Liver (tissue), 8 donors: ENCODE measurements at regions not wholly inside any gene's neighbourhood (a gene's known extent, or its start where the extent isn't known, plus 50 kb on each side); places are given as distances from the start of the nearest gene placed in this dataset.

Experiments used
- DNase-seq: peaks from one replicate; pipeline ENCODE4 v3.0.0-alpha.2; 2017; ENCODE audit warnings: low spot score
- H3K27ac ChIP-seq, 2 donors: one replicate each; pipeline ENCODE4 v1.7.0; 2013; ENCODE audit warnings: inconsistent platforms in 2 of 2, low read length in 2 of 2, control low read depth in 1 of 2, low read depth in 1 of 2, mild to moderate bottlenecking in 1 of 2
- H3K27me3 ChIP-seq, 4 donors: one replicate each; pipeline versions ENCODE4 v1.6.1 to v1.7.0; 2013; ENCODE audit warnings: low read length in 3 of 4, inconsistent platforms in 1 of 4, mild to moderate bottlenecking in 1 of 4, moderate library complexity in 1 of 4; ENCODE audit not compliant: control insufficient read depth in 4 of 4, insufficient read depth in 4 of 4
- H3K36me3 ChIP-seq, 4 donors: one replicate each; pipeline versions ENCODE4 v1.6.1 to v1.7.0; 2013; ENCODE audit warnings: low read length in 3 of 4, mild to moderate bottlenecking in 3 of 4, low read depth in 1 of 4, moderate library complexity in 1 of 4; ENCODE audit not compliant: control insufficient read depth in 4 of 4, insufficient read depth in 3 of 4
- H3K4me1 ChIP-seq, 4 donors: one replicate each; pipeline versions ENCODE4 v1.6.1 to v1.7.0; 2013; ENCODE audit warnings: low read length in 3 of 4, mild to moderate bottlenecking in 3 of 4, moderate library complexity in 1 of 4; ENCODE audit not compliant: control insufficient read depth in 4 of 4, insufficient read depth in 4 of 4
- H3K4me3 ChIP-seq, 3 donors: one replicate each; pipeline versions ENCODE4 v1.6.1 to v1.7.0; 2013; ENCODE audit warnings: low read length in 3 of 3, control low read depth in 1 of 3, low read depth in 1 of 3, mild to moderate bottlenecking in 1 of 3
- H3K9ac ChIP-seq, 2 donors: one replicate each; pipeline ENCODE4 v1.7.0; 2013; ENCODE audit warnings: low read length in 2 of 2, mild to moderate bottlenecking in 2 of 2, moderate library complexity in 2 of 2, control low read depth in 1 of 2, low read depth in 1 of 2
- H3K9me3 ChIP-seq, 4 donors: one replicate each; pipeline versions ENCODE4 v1.6.1 to v1.7.0; 2013; ENCODE audit warnings: low read length in 3 of 4; ENCODE audit not compliant: control insufficient read depth in 4 of 4
- EGR1 ChIP-seq, 2 donors: IDR thresholded peaks; 2 replicates each; pipeline ENCODE4 v1.6.1; 2016 to 2018; ENCODE audit warnings: antibody characterized with exemption in 2 of 2, low read depth in 2 of 2
- FOXA1 ChIP-seq: IDR thresholded peaks from 2 replicates; pipeline ENCODE4 v1.6.1; 2016; ENCODE audit warnings: antibody characterized with exemption
- FOXA2 ChIP-seq: IDR thresholded peaks from 2 replicates; pipeline ENCODE4 v1.6.1; 2016; ENCODE audit warnings: antibody characterized with exemption
- GABPA ChIP-seq, 2 donors: IDR thresholded peaks in 1 of 2; conservative IDR thresholded peaks in 1 of 2; 2 replicates each; pipeline ENCODE4 v1.6.1; 2016; ENCODE audit warnings: antibody characterized with exemption in 2 of 2, mild to moderate bottlenecking in 1 of 2, moderate library complexity in 1 of 2
- HNF4A ChIP-seq, 2 donors: conservative IDR thresholded peaks; 2 replicates each; pipeline ENCODE4 v1.6.1; 2016; ENCODE audit warnings: antibody characterized with exemption in 2 of 2, mild to moderate bottlenecking in 2 of 2
- HNF4G ChIP-seq: IDR thresholded peaks from 2 replicates; pipeline ENCODE4 v1.6.1; 2016; ENCODE audit warnings: antibody characterized with exemption
- JUND ChIP-seq, 2 donors: IDR thresholded peaks; 2 replicates each; pipeline ENCODE4 v1.6.1; 2016; ENCODE audit warnings: antibody characterized with exemption in 2 of 2
- NR2F2 ChIP-seq: IDR thresholded peaks from 2 replicates; pipeline ENCODE4 v1.6.1; 2016; ENCODE audit warnings: antibody characterized with exemption
- SP1 ChIP-seq: IDR thresholded peaks from 2 replicates; pipeline ENCODE4 v1.6.1; 2018; ENCODE audit warnings: antibody characterized with exemption, mild to moderate bottlenecking
- TAF1 ChIP-seq: conservative IDR thresholded peaks from 2 replicates; pipeline ENCODE4 v1.6.1; 2016; ENCODE audit warnings: antibody characterized with exemption, mild to moderate bottlenecking
- YY1 ChIP-seq: IDR thresholded peaks from 2 replicates; pipeline ENCODE4 v1.6.1; 2016; ENCODE audit warnings: antibody characterized with exemption, mild to moderate bottlenecking
- WGBS: extraction: QIAGEN DNeasy Blood & Tissue Kit; methylation state at CpG from one replicate; pipeline ENCODE4 v1.1.7; 2013; 5-methylcytosine and 5-hydroxymethylcytosine counted together
- TF ChIP-seq, protein P1 (sequence below): IDR thresholded peaks from 2 replicates; pipeline ENCODE4 v1.6.1; 2016; ENCODE audit warnings: antibody characterized with exemption, mild to moderate bottlenecking
- TF ChIP-seq, protein P2 (sequence below): IDR thresholded peaks from 2 replicates; pipeline ENCODE4 v1.6.1; 2016; ENCODE audit warnings: antibody characterized with exemption
- TF ChIP-seq, protein P3 (sequence below): IDR thresholded peaks from 2 replicates; pipeline ENCODE4 v1.6.1; 2016; ENCODE audit warnings: antibody characterized with exemption
- TF ChIP-seq, protein P4 (sequence below): fragments of 150-350 bp; IDR thresholded peaks from 2 replicates; pipeline ENCODE4 v1.5.1; 2017; ENCODE audit warnings: improper control_type of control experiment, low read depth, low read length; ENCODE audit not compliant: missing input control
- donor health status: healthy.
- donor health status: healthy.
- donor health status: healthy.
- donor health status: healthy.
- donor health status: healthy.

DNA sequence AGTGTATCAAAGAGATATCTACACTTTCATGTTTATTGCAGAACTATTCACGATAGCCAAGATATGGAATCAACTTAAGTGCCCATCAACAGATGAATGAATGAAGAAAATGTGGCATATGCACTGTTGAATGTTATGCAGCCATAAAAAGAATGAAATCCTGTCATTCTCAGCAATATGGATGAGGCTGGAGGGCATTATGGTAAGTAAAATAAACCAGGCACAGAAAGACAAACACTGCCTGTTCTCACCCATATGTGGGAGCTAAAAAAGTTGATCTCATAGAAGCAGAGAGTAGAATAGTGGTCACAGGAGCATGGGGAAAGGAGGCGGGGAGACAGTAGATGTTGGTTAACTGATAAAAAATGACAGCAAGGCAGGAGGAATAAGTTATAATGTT lies 561.8 kb downstream of the TOX3 start:
- no peak overlapping the region for H3K9ac ChIP-seq
- WGBS, result 79% methylated on average over 2 of the region's 2 CpGs
- H3K9me3 ChIP-seq, result no peaks in the 10 kb centered on the region
- no peak overlapping the region for H3K4me3 ChIP-seq
- H3K27ac ChIP-seq, result no peak overlapping the region
- no peak for TF ChIP-seq TAF1
- no peak for TF ChIP-seq GABPA (IDR thresholded peaks at IDR 0.05 in 1 of 2, conservative IDR thresholded peaks at IDR 0.05 in 1 of 2)
- no peak for TF ChIP-seq NR2F2
- TF ChIP-seq, protein P1, sequence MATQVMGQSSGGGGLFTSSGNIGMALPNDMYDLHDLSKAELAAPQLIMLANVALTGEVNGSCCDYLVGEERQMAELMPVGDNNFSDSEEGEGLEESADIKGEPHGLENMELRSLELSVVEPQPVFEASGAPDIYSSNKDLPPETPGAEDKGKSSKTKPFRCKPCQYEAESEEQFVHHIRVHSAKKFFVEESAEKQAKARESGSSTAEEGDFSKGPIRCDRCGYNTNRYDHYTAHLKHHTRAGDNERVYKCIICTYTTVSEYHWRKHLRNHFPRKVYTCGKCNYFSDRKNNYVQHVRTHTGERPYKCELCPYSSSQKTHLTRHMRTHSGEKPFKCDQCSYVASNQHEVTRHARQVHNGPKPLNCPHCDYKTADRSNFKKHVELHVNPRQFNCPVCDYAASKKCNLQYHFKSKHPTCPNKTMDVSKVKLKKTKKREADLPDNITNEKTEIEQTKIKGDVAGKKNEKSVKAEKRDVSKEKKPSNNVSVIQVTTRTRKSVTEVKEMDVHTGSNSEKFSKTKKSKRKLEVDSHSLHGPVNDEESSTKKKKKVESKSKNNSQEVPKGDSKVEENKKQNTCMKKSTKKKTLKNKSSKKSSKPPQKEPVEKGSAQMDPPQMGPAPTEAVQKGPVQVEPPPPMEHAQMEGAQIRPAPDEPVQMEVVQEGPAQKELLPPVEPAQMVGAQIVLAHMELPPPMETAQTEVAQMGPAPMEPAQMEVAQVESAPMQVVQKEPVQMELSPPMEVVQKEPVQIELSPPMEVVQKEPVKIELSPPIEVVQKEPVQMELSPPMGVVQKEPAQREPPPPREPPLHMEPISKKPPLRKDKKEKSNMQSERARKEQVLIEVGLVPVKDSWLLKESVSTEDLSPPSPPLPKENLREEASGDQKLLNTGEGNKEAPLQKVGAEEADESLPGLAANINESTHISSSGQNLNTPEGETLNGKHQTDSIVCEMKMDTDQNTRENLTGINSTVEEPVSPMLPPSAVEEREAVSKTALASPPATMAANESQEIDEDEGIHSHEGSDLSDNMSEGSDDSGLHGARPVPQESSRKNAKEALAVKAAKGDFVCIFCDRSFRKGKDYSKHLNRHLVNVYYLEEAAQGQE, result no peak
- no peak for TF ChIP-seq FOXA1
- TF ChIP-seq, protein P2, sequence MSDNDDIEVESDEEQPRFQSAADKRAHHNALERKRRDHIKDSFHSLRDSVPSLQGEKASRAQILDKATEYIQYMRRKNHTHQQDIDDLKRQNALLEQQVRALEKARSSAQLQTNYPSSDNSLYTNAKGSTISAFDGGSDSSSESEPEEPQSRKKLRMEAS, result no peak
- TF ChIP-seq, protein P3, sequence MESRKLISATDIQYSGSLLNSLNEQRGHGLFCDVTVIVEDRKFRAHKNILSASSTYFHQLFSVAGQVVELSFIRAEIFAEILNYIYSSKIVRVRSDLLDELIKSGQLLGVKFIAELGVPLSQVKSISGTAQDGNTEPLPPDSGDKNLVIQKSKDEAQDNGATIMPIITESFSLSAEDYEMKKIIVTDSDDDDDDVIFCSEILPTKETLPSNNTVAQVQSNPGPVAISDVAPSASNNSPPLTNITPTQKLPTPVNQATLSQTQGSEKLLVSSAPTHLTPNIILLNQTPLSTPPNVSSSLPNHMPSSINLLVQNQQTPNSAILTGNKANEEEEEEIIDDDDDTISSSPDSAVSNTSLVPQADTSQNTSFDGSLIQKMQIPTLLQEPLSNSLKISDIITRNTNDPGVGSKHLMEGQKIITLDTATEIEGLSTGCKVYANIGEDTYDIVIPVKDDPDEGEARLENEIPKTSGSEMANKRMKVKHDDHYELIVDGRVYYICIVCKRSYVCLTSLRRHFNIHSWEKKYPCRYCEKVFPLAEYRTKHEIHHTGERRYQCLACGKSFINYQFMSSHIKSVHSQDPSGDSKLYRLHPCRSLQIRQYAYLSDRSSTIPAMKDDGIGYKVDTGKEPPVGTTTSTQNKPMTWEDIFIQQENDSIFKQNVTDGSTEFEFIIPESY, result no peak
- no peaks in the 10 kb centered on the region for H3K36me3 ChIP-seq
- no peak for DNase-seq
- peaks cover 0 to 21% (median 8%) of the 10 kb centered on the region in 4 donors for H3K4me1 ChIP-seq
- H3K27me3 ChIP-seq, result no peaks in the 10 kb centered on the region

DNA sequence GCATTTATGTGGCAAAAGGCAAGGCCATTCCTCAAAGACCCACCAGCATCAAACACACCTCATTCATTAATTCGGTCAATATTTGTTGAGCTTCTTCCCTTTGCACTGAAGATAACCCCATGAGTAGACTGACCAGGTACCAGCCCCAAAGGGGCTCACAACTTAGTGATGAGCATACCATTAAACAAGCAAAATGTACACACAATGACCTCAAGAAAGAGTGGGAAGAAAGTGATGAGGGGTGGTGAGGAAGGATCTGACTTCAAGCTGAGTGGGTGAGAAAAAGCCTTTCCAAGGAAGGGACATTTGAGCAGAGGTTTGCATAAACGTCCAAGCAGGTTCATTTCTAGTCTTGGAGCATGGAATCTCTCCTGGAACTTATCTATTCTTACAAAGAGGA lies 562.5 kb downstream of the TOX3 start:
- Histone ChIP-seq H3K27me3 (no peaks in the 10 kb centered on the region), H3K27ac (no peak overlapping the region), H3K4me3 (no peak overlapping the region), H3K9me3 (no peaks in the 10 kb centered on the region), H3K36me3 (no peaks in the 10 kb centered on the region), H3K9ac (no peak overlapping the region), H3K4me1 (peaks cover 0 to 27% (median 11%) of the 10 kb centered on the region in 4 donors)
- no peak for DNase-seq
- TF ChIP-seq TAF1 (no peak), GABPA (IDR thresholded peaks at IDR 0.05 in 1 of 2, conservative IDR thresholded peaks at IDR 0.05 in 1 of 2) (no peak), JUND (IDR thresholded peaks at IDR 0.05) (no peak), NR2F2 (no peak), HNF4G (no peak), FOXA2 (no peak), EGR1 (IDR thresholded peaks at IDR 0.05; ENCODE audit: low read depth in 2 of 2) (no peak), YY1 (no peak), HNF4A (conservative IDR thresholded peaks at IDR 0.05) (no peak), SP1 (no peak)
- TF ChIP-seq, protein P1, result no peak
- TF ChIP-seq, protein P4, sequence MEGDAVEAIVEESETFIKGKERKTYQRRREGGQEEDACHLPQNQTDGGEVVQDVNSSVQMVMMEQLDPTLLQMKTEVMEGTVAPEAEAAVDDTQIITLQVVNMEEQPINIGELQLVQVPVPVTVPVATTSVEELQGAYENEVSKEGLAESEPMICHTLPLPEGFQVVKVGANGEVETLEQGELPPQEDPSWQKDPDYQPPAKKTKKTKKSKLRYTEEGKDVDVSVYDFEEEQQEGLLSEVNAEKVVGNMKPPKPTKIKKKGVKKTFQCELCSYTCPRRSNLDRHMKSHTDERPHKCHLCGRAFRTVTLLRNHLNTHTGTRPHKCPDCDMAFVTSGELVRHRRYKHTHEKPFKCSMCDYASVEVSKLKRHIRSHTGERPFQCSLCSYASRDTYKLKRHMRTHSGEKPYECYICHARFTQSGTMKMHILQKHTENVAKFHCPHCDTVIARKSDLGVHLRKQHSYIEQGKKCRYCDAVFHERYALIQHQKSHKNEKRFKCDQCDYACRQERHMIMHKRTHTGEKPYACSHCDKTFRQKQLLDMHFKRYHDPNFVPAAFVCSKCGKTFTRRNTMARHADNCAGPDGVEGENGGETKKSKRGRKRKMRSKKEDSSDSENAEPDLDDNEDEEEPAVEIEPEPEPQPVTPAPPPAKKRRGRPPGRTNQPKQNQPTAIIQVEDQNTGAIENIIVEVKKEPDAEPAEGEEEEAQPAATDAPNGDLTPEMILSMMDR, result no peak
- TF ChIP-seq, protein P3, result no peak
- WGBS, result 47% methylated on average over 2 of the region's 2 CpGs
